Caco-2 (cell line): ENCODE measurements at regions not wholly inside any gene's neighbourhood (a gene's known extent, or its start where the extent isn't known, plus 50 kb on each side); places are given as distances from the start of the nearest gene placed in this dataset.

Source experiments
- BruUV-seq: library from RNA; stranded (reverse); fragments of 400-500 nt; replicated peaks from 2 replicates; lab custom pipeline; 2021; lab: Mats Ljungman, UMichigan
- CTCF ChIA-PET: fragments of 300-600 bp; sonication (Branson Sonifier 250); formaldehyde crosslinking; loops from one replicate; lab custom pipeline; 2022; ENCODE audit warnings: antibody characterized with exemption; lab: Charles Lee
- POLR2A ChIA-PET: fragments of 300-600 bp; sonication (Branson Sonifier 250); formaldehyde crosslinking; loops from one replicate; lab custom pipeline; 2022; ENCODE audit warnings: antibody characterized with exemption; lab: Charles Lee
- DNase-seq, 2 experiments: peaks; one replicate each; pipeline versions ENCODE4 v3.0.0 to v3.0.0-alpha.2; 2020 to 2022
- H3K27me3 ChIP-seq: replicated peaks from 2 replicates; pipeline ENCODE4 v1.6.0; 2011; ENCODE audit warnings: low read length; ENCODE audit not compliant: control insufficient read depth, insufficient read depth
- H3K36me3 ChIP-seq: 2 replicates; pipeline ENCODE4 v1.5.1; 2011; ENCODE audit warnings: low read length; ENCODE audit not compliant: control insufficient read depth, insufficient read depth
- H3K4me1 ChIP-seq: fragments of 250-450 bp; sonication (Bioruptor Pico); 2 replicates; pipeline ENCODE4 v1.5.1; 2020; ENCODE audit warnings: mild to moderate bottlenecking
- H3K4me3 ChIP-seq: 2 replicates; pipeline ENCODE4 v1.5.1; 2011; ENCODE audit warnings: low read depth, mild to moderate bottlenecking, control low read depth, low read length
- H3K9me3 ChIP-seq: fragments of 250-450 bp; sonication (Bioruptor Pico); 2 replicates; pipeline ENCODE4 v1.5.1; 2020; ENCODE audit warnings: mild to moderate bottlenecking, moderate library complexity
- H3K27ac Mint-ChIP-seq: one replicate; pipeline ENCODE4 v1.8.0; 2022; ENCODE audit warnings: mixed read lengths; ENCODE audit not compliant: unreplicated experiment
- H3K27me3 Mint-ChIP-seq: one replicate; pipeline ENCODE4 v1.8.0; 2022; ENCODE audit warnings: mixed read lengths; ENCODE audit not compliant: insufficient read depth, unreplicated experiment
- H3K36me3 Mint-ChIP-seq: one replicate; pipeline ENCODE4 v1.8.0; 2022; ENCODE audit warnings: mild to moderate bottlenecking, mixed read lengths; ENCODE audit not compliant: insufficient read depth, unreplicated experiment
- H3K4me1 Mint-ChIP-seq: one replicate; pipeline ENCODE4 v1.8.0; 2022; ENCODE audit warnings: low read depth, mixed read lengths; ENCODE audit not compliant: unreplicated experiment
- H3K4me3 Mint-ChIP-seq: one replicate; pipeline ENCODE4 v1.8.0; 2022; ENCODE audit warnings: mild to moderate bottlenecking, moderate library complexity, mixed read lengths; ENCODE audit not compliant: unreplicated experiment
- H3K9me3 Mint-ChIP-seq: one replicate; pipeline ENCODE4 v1.8.0; 2022; ENCODE audit warnings: mixed read lengths; ENCODE audit not compliant: unreplicated experiment
- CTCF ChIP-seq, 2 experiments: fragments of 200-600 bp in 1 of 2; IDR thresholded peaks; 1 replicate in 1 of 2; 2 replicates in 1 of 2; pipeline versions ENCODE4 v1.5.1 to v1.8.0; 2011 to 2022; ENCODE audit warnings: antibody characterized with exemption in 1 of 2, control low read depth in 1 of 2, inconsistent platforms in 1 of 2, low read depth in 1 of 2, low read length in 1 of 2, mild to moderate bottlenecking in 1 of 2, moderate library complexity in 1 of 2; ENCODE audit not compliant: insufficient read depth in 1 of 2, severe bottlenecking in 1 of 2, unreplicated experiment in 1 of 2
- intact Hi-C: fragments of 100-400 bp; cut with micrococcal nuclease; formaldehyde crosslinking; loops from one replicate; pipeline ENCODE4 v1.10.0; 2022; ENCODE audit not compliant: unreplicated experiment

- CTCF ChIA-PET = interaction anchor here (0.6 kb wide), 1 partner anchor 14 kb away, joined by 3 read pairs; no protein-coding TSS in a partner anchor
- no peaks in the 10 kb centered on the region for H3K9me3 Mint-ChIP-seq
- no peak overlapping the region for H3K27ac Mint-ChIP-seq
These were observed 50.6 kb upstream of the CDK20 start for GRCh38 chr9:88024896-88025295.

More at GRCh38 chr9:88024896-88025295, 50.6 kb upstream of the CDK20 start:
- H3K9me3 ChIP-seq = no peaks in the 10 kb centered on the region
- no peak for TF ChIP-seq CTCF (IDR thresholded peaks at IDR 0.05; ENCODE audit: insufficient read depth in 1 of 2, low read depth in 1 of 2, low read length in 1 of 2, severe bottlenecking in 1 of 2, unreplicated experiment in 1 of 2)
- no peaks in the 10 kb centered on the region for H3K4me1 ChIP-seq
- intact Hi-C loops = no loop called here
- no peak for DNase-seq
- Mint-ChIP-seq H3K27me3 (no peaks in the 10 kb centered on the region), H3K36me3 (no peaks in the 10 kb centered on the region), H3K4me1 (no peaks in the 10 kb centered on the region), H3K4me3 (no peak overlapping the region)
- H3K36me3 ChIP-seq = no peaks in the 10 kb centered on the region
- no peaks in the 10 kb centered on the region for H3K27me3 ChIP-seq
- POLR2A ChIA-PET = no interaction called here
- BruUV-seq = no TSS peak
- H3K4me3 ChIP-seq = no peak overlapping the region
